ENCODE measurements at regions not wholly inside any gene's neighbourhood (a gene's known extent, or its start where the extent isn't known, plus 50 kb on each side); places are given as distances from the start of the nearest gene placed in this dataset.
"Not testable (repeated sequence)": the region's sequence is repeated elsewhere in the genome, so short reads cannot be mapped to it uniquely, and the experiment has no call there.

DNA sequence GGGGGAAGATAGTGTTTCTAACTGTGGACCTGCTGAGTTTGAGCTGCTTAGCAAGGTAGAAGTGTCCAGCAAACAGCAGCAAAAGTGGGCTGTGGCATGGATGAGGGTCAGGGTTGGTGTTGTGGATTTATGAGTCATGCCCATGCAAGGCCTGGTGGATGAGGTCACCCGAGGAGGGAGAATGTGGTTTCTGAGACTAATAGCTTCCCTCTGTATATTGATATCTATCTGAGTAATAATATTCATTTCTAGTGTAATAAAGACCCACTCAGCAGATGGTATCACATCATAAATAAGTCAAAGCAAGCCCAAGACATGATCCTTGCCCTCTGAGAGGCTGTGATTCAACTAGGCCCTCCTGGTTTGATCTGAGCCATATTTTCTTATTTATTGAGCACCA lies 597.8 kb upstream of the CLINT1 start:
- DNase-seq, result no peak
- H3K4me3 Mint-ChIP-seq, result no peak overlapping the region
- H3K36me3 Mint-ChIP-seq (ENCODE audit: low read depth), result no peaks in the 10 kb centered on the region
- no peak overlapping the region for H3K27ac Mint-ChIP-seq
- H3K4me1 Mint-ChIP-seq (ENCODE audit: low read depth), result no peaks in the 10 kb centered on the region
- H3K27me3 Mint-ChIP-seq, result no peaks in the 10 kb centered on the region
- peaks cover 2% of the 10 kb centered on the region for H3K9me3 Mint-ChIP-seq

DNA sequence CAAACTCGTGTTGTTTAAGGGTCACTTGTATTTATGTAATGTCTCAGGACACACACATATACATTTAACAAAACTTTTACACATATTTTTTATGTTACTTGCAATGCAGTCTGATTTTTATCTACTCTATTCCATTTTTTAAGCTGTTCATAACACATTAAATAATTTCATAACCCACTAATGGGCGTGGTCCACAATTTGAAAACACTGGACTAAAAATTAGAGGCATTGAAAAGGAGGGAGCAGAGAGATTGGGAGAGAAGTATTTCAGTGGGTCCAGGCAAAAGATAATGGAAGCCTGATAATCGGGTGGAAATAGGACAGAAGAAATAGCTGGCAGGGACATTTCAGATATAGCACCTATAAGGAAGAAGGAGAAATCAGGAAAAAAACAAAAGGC lies 597.3 kb upstream of the CLINT1 start:
- DNase-seq, result no peak
- no peaks in the 10 kb centered on the region for H3K27me3 Mint-ChIP-seq
- no peaks in the 10 kb centered on the region for H3K36me3 Mint-ChIP-seq (ENCODE audit: low read depth)
- no peak overlapping the region for H3K4me3 Mint-ChIP-seq
- H3K9me3 Mint-ChIP-seq, result peaks cover 2% of the 10 kb centered on the region
- H3K27ac Mint-ChIP-seq, result no peak overlapping the region
- no peaks in the 10 kb centered on the region for H3K4me1 Mint-ChIP-seq (ENCODE audit: low read depth)

DNA sequence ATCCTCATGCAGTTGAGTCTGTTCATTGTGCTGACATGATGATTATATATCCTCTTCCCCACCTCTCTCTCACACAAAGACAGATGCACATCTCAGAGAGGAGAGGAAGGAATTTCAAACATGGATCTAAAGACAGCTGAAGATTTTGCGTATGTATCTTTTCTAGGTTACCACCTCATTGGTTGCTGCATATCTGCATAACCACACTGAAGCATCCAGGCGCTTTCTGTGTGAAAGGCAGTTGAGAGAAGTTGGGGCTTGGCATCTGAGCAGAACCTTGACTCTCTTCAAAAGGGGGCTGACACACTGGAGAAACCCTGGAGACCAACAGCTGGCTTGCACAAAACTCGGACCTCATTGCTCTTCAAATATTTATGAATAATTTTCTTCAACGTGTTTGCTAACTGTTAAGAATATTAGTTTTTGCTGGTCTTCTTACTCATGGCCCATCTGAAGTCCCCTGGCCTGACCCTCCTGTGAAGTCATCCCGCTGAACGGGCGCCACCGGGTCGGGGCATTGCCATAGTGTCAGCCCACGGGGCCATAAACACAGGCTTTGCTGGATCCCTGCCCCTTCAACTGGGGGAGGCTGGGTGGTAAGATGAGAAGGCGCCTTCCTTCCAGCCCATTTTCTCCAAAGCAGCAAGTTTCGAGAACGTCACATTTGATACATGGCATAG lies 593.2 kb upstream of the CLINT1 start:
- no peaks in the 10 kb centered on the region for H3K4me1 Mint-ChIP-seq (ENCODE audit: low read depth)
- H3K9me3 Mint-ChIP-seq, result no peaks in the 10 kb centered on the region
- no peaks in the 10 kb centered on the region for H3K36me3 Mint-ChIP-seq (ENCODE audit: low read depth)
- H3K27me3 Mint-ChIP-seq, result no peaks in the 10 kb centered on the region
- no peak overlapping the region for H3K4me3 Mint-ChIP-seq
- no peak for DNase-seq
- no peak overlapping the region for H3K27ac Mint-ChIP-seq

DNA sequence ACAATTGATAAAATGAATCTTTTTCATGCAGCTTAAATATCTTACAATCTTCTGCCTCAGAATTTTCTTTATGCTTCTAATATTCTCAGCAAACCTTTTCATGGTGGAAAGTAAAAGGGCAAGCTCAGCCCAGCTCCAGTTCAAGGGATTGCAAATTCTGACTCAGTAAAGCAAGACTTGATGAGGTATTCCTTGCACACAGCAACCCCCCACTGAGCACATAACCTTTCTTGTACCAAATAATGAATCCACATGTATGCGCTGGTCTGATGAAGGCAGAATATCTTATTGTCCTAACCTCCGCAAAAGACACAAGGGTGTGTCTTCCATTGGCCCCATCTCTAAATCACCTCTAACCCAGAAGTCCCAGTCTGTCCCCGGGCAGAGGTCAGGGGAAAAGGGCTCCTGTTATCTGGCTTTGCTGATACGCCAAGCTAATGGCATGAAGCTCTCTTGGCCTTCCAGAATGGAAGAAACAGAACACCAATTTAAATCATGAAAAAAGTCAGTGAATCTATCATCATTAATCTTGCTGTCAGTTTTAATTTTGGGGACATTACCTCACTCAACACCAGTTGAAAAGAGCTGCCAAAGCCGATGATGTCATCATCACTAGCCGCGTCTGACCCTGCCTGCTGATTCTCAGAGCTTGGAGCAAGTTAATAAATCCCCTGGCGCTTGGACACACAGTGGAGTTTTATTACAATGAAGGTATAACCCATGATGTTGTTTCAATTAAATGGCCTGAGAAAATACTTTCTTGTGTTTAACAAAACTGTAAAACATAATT lies 592.5 kb upstream of the CLINT1 start:
- Mint-ChIP-seq H3K27me3 (no peaks in the 10 kb centered on the region), H3K27ac (no peak overlapping the region), H3K4me3 (no peak overlapping the region), H3K9me3 (no peaks in the 10 kb centered on the region), H3K36me3 (ENCODE audit: low read depth) (no peaks in the 10 kb centered on the region), H3K4me1 (ENCODE audit: low read depth) (no peaks in the 10 kb centered on the region)
- no peak for DNase-seq

DNA sequence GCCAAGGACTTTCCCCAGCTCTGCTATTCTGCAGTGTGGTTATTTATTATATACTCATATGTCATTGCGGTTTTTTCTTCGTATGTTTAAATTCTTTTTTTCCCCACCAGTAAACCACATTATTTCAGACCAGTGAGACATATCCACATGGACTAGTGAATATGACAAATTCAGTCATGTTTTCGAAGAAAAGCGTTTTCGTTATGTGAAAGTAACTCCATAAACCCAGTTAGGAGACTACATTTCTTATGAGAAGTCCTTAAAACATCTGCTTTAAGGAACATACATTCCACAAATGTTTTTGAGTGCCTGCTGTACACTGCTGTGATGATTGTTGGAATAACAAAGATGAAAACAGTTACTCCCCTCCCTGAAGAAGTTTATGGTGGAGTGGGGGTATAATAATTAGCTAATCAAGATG lies 591.8 kb upstream of the CLINT1 start:
- H3K27me3 Mint-ChIP-seq, result no peaks in the 10 kb centered on the region
- H3K36me3 Mint-ChIP-seq (ENCODE audit: low read depth), result no peaks in the 10 kb centered on the region
- peaks cover 3% of the 10 kb centered on the region for H3K9me3 Mint-ChIP-seq
- DNase-seq, result no peak
- no peaks in the 10 kb centered on the region for H3K4me1 Mint-ChIP-seq (ENCODE audit: low read depth)
- no peak overlapping the region for H3K4me3 Mint-ChIP-seq
- no peak overlapping the region for H3K27ac Mint-ChIP-seq

DNA sequence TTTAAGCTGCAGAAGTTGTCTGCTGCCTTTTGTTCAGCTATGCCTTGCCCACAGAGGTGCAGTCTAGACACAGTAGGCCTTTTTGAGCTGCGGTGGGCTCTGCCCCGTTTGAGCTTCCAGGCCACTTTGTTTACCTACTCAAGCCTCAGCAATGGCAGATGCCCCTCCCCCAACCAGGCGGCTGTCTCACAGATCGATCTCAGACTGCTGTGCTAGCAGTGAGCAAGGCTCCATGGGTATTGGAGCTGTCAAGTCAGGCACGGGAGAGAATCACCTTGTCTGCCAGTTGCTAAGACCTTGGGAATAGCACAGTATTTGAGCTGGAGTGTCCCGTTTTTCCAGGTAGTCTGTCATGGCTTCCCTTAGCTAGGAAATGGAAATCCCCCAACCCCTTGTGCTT lies 587.8 kb upstream of the CLINT1 start:
- H3K27me3 Mint-ChIP-seq; H3K36me3 Mint-ChIP-seq (ENCODE audit: low read depth); H3K27ac Mint-ChIP-seq; H3K4me1 Mint-ChIP-seq (ENCODE audit: low read depth); DNase-seq; H3K4me3 Mint-ChIP-seq; H3K9me3 Mint-ChIP-seq: not testable (repeated sequence)

DNA sequence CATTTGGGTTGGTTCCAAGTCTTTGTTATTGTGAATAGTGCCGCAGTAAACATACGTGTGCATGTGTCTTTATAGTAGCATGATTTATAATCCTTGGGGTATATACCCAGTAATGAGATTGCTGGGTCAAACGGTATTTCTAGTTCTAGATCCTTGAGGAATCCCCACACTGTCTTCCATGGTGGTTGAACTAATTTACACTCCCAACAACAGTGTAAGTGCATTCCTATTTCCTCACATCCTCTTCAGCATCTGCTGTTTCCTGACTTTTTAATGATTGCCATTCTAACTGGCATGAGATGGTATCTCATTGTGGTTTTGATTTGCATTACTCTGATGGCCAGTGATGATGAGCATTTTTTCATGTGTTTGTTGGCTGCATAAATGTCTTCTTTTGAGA lies 580.3 kb upstream of the CLINT1 start:
- H3K27me3 Mint-ChIP-seq; H3K36me3 Mint-ChIP-seq (ENCODE audit: low read depth); H3K4me3 Mint-ChIP-seq; H3K27ac Mint-ChIP-seq; H3K9me3 Mint-ChIP-seq; DNase-seq: not testable (repeated sequence)
- peaks cover 28% of the 10 kb centered on the region for H3K4me1 Mint-ChIP-seq (ENCODE audit: low read depth)

DNA sequence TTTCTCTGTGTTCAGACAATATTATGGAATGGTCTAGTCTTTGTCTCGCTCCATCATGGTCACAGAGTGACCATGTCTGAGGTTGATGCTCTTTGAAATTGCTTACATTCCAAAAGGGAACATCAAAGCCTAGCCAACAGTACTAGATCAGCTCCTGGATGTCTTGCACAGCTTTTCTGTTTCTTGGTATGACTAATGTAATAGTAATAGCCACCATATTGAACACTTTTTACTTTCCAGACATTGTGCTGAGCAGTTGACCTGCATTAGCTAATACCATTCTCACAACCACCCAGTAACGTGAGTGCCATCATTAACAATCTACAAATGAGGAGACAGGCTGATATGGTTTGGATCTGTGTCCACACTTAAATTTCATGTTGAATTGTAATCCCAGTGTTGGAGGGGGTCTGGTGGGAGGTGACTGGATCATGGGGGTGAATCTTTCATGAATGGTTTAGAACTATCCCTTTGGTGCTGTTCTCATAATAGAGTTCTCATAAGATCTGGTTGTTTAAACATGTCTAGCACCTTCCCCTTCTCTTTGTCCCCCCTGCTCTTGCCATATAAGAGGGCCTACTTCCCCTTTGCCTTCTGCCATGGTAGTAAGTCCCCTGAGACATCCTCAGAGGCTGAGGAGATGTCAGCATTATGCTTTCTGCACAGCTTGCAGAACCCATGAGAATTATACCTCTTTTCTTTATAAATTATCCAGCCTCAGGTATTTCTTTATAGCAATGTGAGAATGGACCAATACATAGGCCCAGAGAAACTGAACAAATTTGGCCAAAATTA lies 577.5 kb upstream of the CLINT1 start:
- DNase-seq, result no peak
- Mint-ChIP-seq H3K36me3 (ENCODE audit: low read depth) (no peaks in the 10 kb centered on the region), H3K27ac (no peak overlapping the region), H3K4me3 (no peak overlapping the region), H3K4me1 (ENCODE audit: low read depth) (peaks cover 54% of the 10 kb centered on the region), H3K9me3 (peaks cover 4% of the 10 kb centered on the region), H3K27me3 (no peaks in the 10 kb centered on the region)

DNA sequence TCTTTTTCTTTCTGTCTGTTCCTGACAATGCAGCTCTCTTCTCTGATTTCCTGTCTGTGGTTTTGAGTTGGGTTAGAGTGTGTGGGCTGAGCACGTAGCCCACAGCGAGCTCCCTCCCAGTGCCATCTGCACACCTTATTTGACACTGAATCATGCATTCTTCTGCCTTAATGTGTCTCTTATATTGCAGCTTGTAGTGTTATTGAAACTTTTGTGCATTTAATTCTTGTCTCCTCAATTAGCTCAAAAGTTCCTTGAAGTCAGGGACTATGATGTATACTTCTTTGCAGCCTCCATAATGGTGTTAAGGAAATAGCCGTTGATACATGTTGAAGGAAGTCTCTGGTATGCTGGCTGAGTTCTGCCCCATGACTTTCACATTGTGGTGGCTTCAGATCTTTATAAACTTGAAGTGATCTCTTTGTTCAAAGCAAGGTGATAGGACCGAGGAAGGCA lies 576.2 kb upstream of the CLINT1 start:
- peak overlapping the region; percentile 37 for H3K4me3 Mint-ChIP-seq
- peaks cover 60% of the 10 kb centered on the region for H3K4me1 Mint-ChIP-seq (ENCODE audit: low read depth)
- peak overlapping the region; percentile 49 for H3K27ac Mint-ChIP-seq
- no peaks in the 10 kb centered on the region for H3K36me3 Mint-ChIP-seq (ENCODE audit: low read depth)
- no peaks in the 10 kb centered on the region for H3K27me3 Mint-ChIP-seq
- H3K9me3 Mint-ChIP-seq, result peaks cover 4% of the 10 kb centered on the region
- peak; percentile 35 for DNase-seq

DNA sequence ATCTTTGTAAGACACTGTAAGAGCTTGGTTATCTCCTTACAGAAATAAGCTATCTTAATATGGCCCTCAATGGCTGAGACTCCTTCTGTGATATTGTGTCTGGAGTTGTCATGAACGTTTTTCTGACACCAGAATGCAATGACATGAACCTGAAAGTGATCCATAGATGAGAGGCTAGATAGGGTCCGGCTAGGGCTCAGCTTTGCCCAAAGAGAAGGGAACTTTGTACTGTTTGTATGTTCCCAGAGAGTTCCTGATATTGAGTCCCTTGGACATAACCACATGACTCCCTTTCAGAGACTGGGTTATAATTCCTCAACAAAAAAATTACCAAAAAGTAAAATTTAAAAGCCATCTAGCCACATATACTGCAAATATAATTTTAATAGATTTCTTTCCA lies 575.8 kb upstream of the CLINT1 start:
- Mint-ChIP-seq H3K27ac (peak overlapping the region; percentile 49), H3K27me3 (no peaks in the 10 kb centered on the region), H3K4me3 (peak overlapping the region; percentile 37), H3K36me3 (ENCODE audit: low read depth) (no peaks in the 10 kb centered on the region), H3K9me3 (peaks cover 5% of the 10 kb centered on the region), H3K4me1 (ENCODE audit: low read depth) (peaks cover 60% of the 10 kb centered on the region)
- DNase-seq, result no peak

DNA sequence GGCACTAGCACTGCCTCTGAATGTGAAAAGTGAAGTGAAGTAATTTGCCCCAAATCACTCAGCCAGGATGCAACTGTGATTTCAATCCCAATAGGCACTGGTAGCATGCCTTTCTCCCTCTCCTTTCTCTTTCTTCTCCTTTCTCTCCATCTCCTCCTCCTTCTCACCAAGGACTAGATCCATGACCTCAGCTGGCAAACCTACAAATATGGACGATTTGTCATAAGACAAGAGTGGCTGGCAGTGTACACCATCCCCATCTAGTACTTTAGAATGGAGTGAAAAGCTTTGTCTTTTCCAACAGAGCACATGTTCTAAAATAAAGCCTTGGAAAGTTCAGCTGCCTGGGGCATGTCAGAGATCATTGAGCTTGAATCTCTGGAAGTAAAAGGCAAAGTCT lies 574.7 kb upstream of the CLINT1 start:
- no peak overlapping the region for H3K27ac Mint-ChIP-seq
- H3K36me3 Mint-ChIP-seq (ENCODE audit: low read depth), result no peaks in the 10 kb centered on the region
- peaks cover 5% of the 10 kb centered on the region for H3K9me3 Mint-ChIP-seq
- no peak overlapping the region for H3K4me3 Mint-ChIP-seq
- H3K27me3 Mint-ChIP-seq, result no peaks in the 10 kb centered on the region
- DNase-seq, result no peak
- H3K4me1 Mint-ChIP-seq (ENCODE audit: low read depth), result peaks cover 64% of the 10 kb centered on the region

DNA sequence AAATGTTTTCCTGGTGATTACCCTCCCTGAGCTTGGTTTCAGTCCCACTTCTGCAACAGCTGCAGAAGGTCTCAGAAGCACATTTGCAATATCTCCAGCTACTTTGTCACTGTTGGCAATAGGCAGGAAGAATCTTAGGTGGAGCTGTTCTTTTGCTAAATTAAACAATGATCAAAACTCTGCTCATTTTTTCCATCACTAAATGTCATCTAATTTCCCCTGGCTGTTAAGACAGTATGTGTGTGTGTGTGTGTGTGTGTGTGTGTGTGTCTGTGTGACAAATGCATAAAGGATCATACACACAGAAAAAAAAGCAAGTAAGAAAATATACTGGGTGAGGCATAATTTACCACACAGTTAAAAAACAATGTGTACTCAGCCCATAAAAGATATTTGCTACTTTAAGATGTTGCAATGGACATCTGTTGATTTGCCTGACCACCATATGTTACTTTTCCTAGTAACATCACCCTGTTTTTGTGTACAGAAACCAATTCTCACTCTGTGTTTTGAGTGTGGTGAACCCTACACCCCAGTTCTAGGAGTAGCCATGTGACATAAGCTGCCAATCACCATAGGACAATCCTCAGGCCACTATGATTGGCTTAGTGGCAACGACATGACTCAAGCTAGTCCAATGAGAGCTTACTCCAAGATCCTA lies 572.6 kb upstream of the CLINT1 start:
- peaks cover 5% of the 10 kb centered on the region for H3K9me3 Mint-ChIP-seq
- no peak overlapping the region for H3K4me3 Mint-ChIP-seq
- peaks cover 58% of the 10 kb centered on the region for H3K4me1 Mint-ChIP-seq (ENCODE audit: low read depth)
- no peak for DNase-seq
- no peaks in the 10 kb centered on the region for H3K27me3 Mint-ChIP-seq
- H3K27ac Mint-ChIP-seq, result no peak overlapping the region
- no peaks in the 10 kb centered on the region for H3K36me3 Mint-ChIP-seq (ENCODE audit: low read depth)

DNA sequence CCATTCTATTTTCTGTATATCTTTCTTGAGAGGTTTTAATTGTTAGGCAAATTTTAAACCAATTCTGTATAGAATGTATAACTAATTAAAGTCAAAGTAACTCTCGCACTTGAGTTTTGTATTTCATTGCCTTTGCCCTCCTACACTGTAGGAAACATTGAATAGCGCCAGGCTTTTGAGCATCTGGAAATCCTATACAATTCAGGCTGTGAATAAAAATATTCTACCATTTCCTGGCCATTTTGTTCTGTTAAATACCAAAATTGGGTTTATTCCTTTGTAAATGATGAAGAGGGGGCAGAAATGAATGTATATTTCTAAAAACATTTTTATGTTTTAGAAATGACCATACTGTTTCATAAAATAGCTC lies 571.8 kb upstream of the CLINT1 start:
- Mint-ChIP-seq H3K27me3 (no peaks in the 10 kb centered on the region), H3K9me3 (peaks cover 5% of the 10 kb centered on the region), H3K4me3 (no peak overlapping the region), H3K36me3 (ENCODE audit: low read depth) (no peaks in the 10 kb centered on the region), H3K4me1 (ENCODE audit: low read depth) (peaks cover 51% of the 10 kb centered on the region), H3K27ac (no peak overlapping the region)
- DNase-seq, result no peak

DNA sequence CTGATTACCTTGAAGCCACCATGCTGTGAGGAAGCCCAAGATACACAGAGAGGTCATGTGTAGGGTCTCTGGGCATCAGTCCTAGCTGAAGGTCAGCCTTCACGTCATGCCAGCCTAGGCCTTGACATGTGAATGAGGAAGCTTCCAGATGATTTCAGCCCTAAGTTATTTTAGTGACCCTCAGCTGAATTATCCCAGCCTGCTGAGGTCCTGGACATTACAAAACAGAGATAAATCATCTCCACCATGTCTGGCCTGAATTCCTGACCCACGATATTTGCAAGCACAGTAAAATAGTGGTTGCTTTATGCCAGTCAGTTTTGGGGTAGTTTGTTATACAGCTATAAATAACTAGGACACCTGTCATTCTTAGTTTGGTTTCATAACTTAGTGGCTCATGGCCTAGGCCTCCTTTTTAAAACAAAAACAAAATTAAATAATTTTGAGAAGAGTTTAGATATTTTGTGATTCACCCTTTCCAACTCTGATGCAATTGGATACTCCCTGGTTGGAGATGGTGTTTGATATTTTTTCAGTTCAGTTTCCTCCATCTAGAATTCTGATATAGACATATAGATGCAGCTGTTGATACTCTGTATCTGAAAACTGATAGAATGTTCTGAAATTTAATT lies 571.3 kb upstream of the CLINT1 start:
- no peaks in the 10 kb centered on the region for H3K36me3 Mint-ChIP-seq (ENCODE audit: low read depth)
- no peak overlapping the region for H3K27ac Mint-ChIP-seq
- DNase-seq, result no peak
- H3K4me3 Mint-ChIP-seq, result no peak overlapping the region
- H3K27me3 Mint-ChIP-seq, result no peaks in the 10 kb centered on the region
- H3K9me3 Mint-ChIP-seq, result peaks cover 5% of the 10 kb centered on the region
- peaks cover 46% of the 10 kb centered on the region for H3K4me1 Mint-ChIP-seq (ENCODE audit: low read depth)
